ENCODE measurements at regions not wholly inside any gene's neighbourhood (a gene's known extent, or its start where the extent isn't known, plus 50 kb on each side); places are given as distances from the start of the nearest gene placed in this dataset.

GRCh38 chr18:24885276-24885675 is 424.8 kb downstream of the HRH4 start:
- DNase-seq (ENCODE audit: low read depth), result no peak

GRCh38 chr18:24894880-24895279 is 434.4 kb downstream of the HRH4 start:
- peak; percentile 42 for DNase-seq (ENCODE audit: low read depth)

GRCh38 chr18:24897461-24897860 is 437.0 kb downstream of the HRH4 start:
- no peak for DNase-seq (ENCODE audit: low read depth)

GRCh38 chr18:24910221-24910620 is 441.7 kb downstream of the ZNF521 start:
- no peak for DNase-seq (ENCODE audit: low read depth)

- no peak for DNase-seq (ENCODE audit: low read depth)
These were observed 438.3 kb downstream of the ZNF521 start for GRCh38 chr18:24913507-24914170.

GRCh38 chr18:24914171-24914525 is 437.8 kb downstream of the ZNF521 start:
- no peak for DNase-seq (ENCODE audit: low read depth)

GRCh38 chr18:24914685-24915084 is 437.3 kb downstream of the ZNF521 start:
- no peak for DNase-seq (ENCODE audit: low read depth)

GRCh38 chr18:24915547-24915946 is 436.4 kb downstream of the ZNF521 start:
- DNase-seq (ENCODE audit: low read depth), result peak; percentile 21

- no peak for DNase-seq (ENCODE audit: low read depth)
These were observed 434.2 kb downstream of the ZNF521 start for GRCh38 chr18:24917767-24918166.

GRCh38 chr18:24918257-24918656 is 433.7 kb downstream of the ZNF521 start:
- DNase-seq (ENCODE audit: low read depth), result no peak

- DNase-seq (ENCODE audit: low read depth), result no peak
These were observed 432.7 kb downstream of the ZNF521 start for GRCh38 chr18:24919181-24919797.

- DNase-seq (ENCODE audit: low read depth), result no peak
These were observed 429.5 kb downstream of the ZNF521 start for GRCh38 chr18:24922491-24922890.

GRCh38 chr18:24923138-24923537 is 428.8 kb downstream of the ZNF521 start:
- no peak for DNase-seq (ENCODE audit: low read depth)

- DNase-seq (ENCODE audit: low read depth), result no peak
These were observed 427.8 kb downstream of the ZNF521 start for GRCh38 chr18:24924066-24924716.

- no peak for DNase-seq (ENCODE audit: low read depth)
These were observed 425.3 kb downstream of the ZNF521 start for GRCh38 chr18:24926649-24927048.

GRCh38 chr18:24928301-24928878 is 423.6 kb downstream of the ZNF521 start:
- DNase-seq (ENCODE audit: low read depth), result no peak

GRCh38 chr18:24930478-24930877 is 421.5 kb downstream of the ZNF521 start:
- no peak for DNase-seq (ENCODE audit: low read depth)

- DNase-seq (ENCODE audit: low read depth), result no peak
These were observed 421.0 kb downstream of the ZNF521 start for GRCh38 chr18:24930971-24931370.

- DNase-seq (ENCODE audit: low read depth), result no peak
These were observed 418.6 kb downstream of the ZNF521 start for GRCh38 chr18:24933345-24933744.

GRCh38 chr18:24934258-24934932 is 417.6 kb downstream of the ZNF521 start:
- DNase-seq (ENCODE audit: low read depth), result no peak

GRCh38 chr18:24935008-24935407 is 417.0 kb downstream of the ZNF521 start:
- no peak for DNase-seq (ENCODE audit: low read depth)

- no peak for DNase-seq (ENCODE audit: low read depth)
These were observed 416.1 kb downstream of the ZNF521 start for GRCh38 chr18:24935896-24936295.

- DNase-seq (ENCODE audit: low read depth), result no peak
These were observed 415.3 kb downstream of the ZNF521 start for GRCh38 chr18:24936691-24937090.
